SK-N-MC (cell line): ENCODE measurements at regions not wholly inside any gene's neighbourhood (a gene's known extent, or its start where the extent isn't known, plus 50 kb on each side); places are given as distances from the start of the nearest gene placed in this dataset.

Experiments
- EZH2 ChIP-seq: fragments of 200-600 bp; sonication (generic); IDR thresholded peaks from one replicate; pipeline ENCODE4 v1.6.1; 2017; ENCODE audit warnings: antibody characterized with exemption
- FOXP2 ChIP-seq: optimal IDR thresholded peaks from 2 replicates; pipeline ENCODE3; 2011; ENCODE audit warnings: mild to moderate bottlenecking, moderate library complexity; ENCODE audit not compliant: insufficient read depth; ENCODE audit errors: extremely low read length, control extremely low read depth
- POLR2AphosphoS5 ChIP-seq: IDR thresholded peaks from 2 replicates; pipeline ENCODE4 v1.6.1; 2012; ENCODE audit warnings: mild to moderate bottlenecking, low read depth, low read length, borderline replicate concordance

GRCh38 chr1:222020553-222020952 lies 278.7 kb upstream of the DUSP10 start:
- TF ChIP-seq POLR2AphosphoS5 (no peak), EZH2 (no peak), FOXP2 (no peak)
